Activated CD4-positive, alpha-beta T cell treated with anti-CD3 and anti-CD28 coated beads for 36 hours (primary cell): ENCODE measurements at regions not wholly inside any gene's neighbourhood (a gene's known extent, or its start where the extent isn't known, plus 50 kb on each side); places are given as distances from the start of the nearest gene placed in this dataset.

Experiments
- ATAC-seq: fragments of 200-7000 bp; cut with Tn5 transposase; one replicate; pipeline ENCODE4 v1.10.0; 2021; ENCODE audit warnings: mild to moderate bottlenecking, moderate library complexity
- CTCF ChIA-PET: fragments of 350-600 bp; sonication (Branson Sonifier 250); formaldehyde crosslinking; loops from one replicate; lab custom pipeline; 2021; ENCODE audit warnings: antibody characterized with exemption; lab: Charles Lee
- POLR2A ChIA-PET: fragments of 350-600 bp; sonication (Branson Sonifier 250); formaldehyde crosslinking; loops from one replicate; lab custom pipeline; 2021; ENCODE audit warnings: antibody characterized with exemption, inconsistent platforms; lab: Charles Lee
- DNase-seq: peaks from one replicate; pipeline ENCODE4 v3.0.0-alpha.2; 2020
- H3K27ac Mint-ChIP-seq: one replicate; pipeline ENCODE4 v1.8.0; 2021; ENCODE audit warnings: mixed read lengths
- H3K27me3 Mint-ChIP-seq: one replicate; pipeline ENCODE4 v1.8.0; 2021; ENCODE audit warnings: mixed read lengths
- H3K36me3 Mint-ChIP-seq: one replicate; pipeline ENCODE4 v1.8.0; 2021; ENCODE audit warnings: low read depth, mixed read lengths
- H3K4me1 Mint-ChIP-seq: one replicate; pipeline ENCODE4 v1.8.0; 2021; ENCODE audit warnings: mixed read lengths
- H3K4me3 Mint-ChIP-seq: one replicate; pipeline ENCODE4 v1.8.0; 2021; ENCODE audit warnings: mild to moderate bottlenecking, moderate library complexity, mixed read lengths
- H3K9me3 Mint-ChIP-seq: one replicate; pipeline ENCODE4 v1.8.0; 2021; ENCODE audit warnings: low read depth, mixed read lengths
- intact Hi-C, 2 experiments: fragments of 100-400 bp; cut with DNase I in 1 of 2; cut with micrococcal nuclease in 1 of 2; formaldehyde crosslinking; loops; one replicate each; pipeline versions ENCODE4 v1.14.2 to v1.15.1; 2022 to 2024; cut with DNase I, micrococcal nuclease

DNA sequence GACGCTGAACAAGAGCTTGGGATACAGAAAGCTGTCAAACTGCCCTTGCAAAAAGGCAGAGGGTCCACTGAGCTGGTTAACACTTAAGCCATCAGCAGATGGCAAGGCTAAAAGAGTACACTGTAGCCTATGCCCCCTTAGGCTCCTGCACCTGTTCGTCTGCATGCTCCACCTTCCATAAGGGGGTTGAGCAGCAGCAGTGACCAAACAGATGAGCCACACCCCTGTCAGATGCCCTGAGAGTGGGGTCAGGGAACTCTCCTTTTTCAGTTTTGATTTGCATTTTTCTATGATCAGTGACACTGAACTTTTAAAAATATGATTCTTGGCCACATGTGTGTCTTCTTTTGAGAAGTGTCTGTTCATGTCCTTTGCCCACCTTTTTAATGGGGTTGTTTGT is 402.5 kb upstream of the FAM98A start:
- Mint-ChIP-seq H3K9me3 (peaks cover 11% of the 10 kb centered on the region), H3K4me1 (no peaks in the 10 kb centered on the region), H3K36me3 (no peaks in the 10 kb centered on the region), H3K27me3 (no peaks in the 10 kb centered on the region), H3K4me3 (no peak overlapping the region), H3K27ac (no peak overlapping the region)
- intact Hi-C loops: no loop called here
- POLR2A ChIA-PET: no interaction called here
- DNase-seq: no peak
- no peak for ATAC-seq
- CTCF ChIA-PET: no interaction called here

DNA sequence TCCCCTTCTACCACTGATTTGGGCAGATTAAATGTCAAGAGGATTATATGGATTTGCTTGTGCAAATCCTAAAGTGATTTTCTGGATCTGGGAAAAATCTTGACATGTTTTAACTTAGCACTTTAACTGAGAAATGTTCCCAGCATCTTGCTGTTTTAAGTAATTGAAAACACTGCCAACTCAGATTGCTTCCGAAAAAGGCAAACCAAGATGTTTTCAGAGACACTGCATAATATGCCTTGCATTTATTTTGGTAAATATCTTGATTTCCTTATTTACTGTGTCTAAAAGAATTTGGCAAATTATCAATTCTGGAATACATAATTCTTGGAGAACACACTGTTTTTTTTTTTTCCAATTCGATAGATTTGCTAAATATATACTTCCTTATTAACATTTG is 385.0 kb upstream of the FAM98A start:
- ChIA-PET POLR2A (no interaction called here), CTCF (no interaction called here)
- H3K9me3 Mint-ChIP-seq: peaks cover 3% of the 10 kb centered on the region
- no peak overlapping the region for H3K27ac Mint-ChIP-seq
- no peak for DNase-seq
- ATAC-seq: no peak
- no peak overlapping the region for H3K4me3 Mint-ChIP-seq
- intact Hi-C loops: no loop called here
- H3K36me3 Mint-ChIP-seq: no peaks in the 10 kb centered on the region
- H3K27me3 Mint-ChIP-seq: no peaks in the 10 kb centered on the region
- H3K4me1 Mint-ChIP-seq: no peaks in the 10 kb centered on the region

DNA sequence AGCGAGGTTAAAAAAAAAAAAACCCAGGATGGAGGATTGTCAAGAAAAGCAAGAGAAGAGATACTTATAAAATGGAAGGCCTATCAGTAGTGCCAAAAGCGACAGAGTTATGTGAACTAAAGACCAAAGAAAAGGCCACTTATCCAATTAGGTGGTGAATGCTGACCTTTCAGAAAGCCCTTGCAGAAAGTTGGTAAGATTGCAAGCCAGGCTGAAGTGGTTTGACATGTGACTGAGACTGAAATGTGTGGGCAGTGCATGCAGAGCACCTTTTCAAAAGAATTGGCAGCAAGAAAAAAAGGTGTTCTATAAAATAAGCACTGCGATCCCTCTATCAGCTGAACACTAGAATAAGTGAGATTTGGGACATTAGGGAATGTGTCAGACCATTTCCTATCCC is 379.4 kb upstream of the FAM98A start:
- POLR2A ChIA-PET: no interaction called here
- Mint-ChIP-seq H3K27me3 (peaks cover 2% of the 10 kb centered on the region), H3K4me1 (no peaks in the 10 kb centered on the region)

DNA sequence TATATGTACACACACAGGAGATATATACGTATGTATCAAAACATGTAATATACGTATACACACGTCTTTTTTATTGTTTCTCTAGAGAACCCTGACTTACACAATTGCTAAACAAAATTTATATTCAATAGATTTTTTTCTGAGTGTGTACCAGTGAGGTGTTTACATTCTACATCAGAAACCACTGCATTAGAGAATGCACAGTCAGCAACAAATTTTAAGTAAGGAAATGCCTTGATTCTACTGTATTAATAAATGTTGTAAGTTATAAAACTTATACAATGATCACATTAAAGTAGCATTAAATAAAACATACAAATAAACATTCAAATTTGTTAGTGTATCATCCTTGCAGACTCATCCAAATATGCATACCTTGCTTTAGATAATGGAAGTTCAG is 376.4 kb upstream of the FAM98A start:
- intact Hi-C loops: no loop called here
- peaks cover 2% of the 10 kb centered on the region for H3K27me3 Mint-ChIP-seq
- H3K36me3 Mint-ChIP-seq: no peaks in the 10 kb centered on the region
- CTCF ChIA-PET: no interaction called here
- peaks cover 3% of the 10 kb centered on the region for H3K9me3 Mint-ChIP-seq
- no peaks in the 10 kb centered on the region for H3K4me1 Mint-ChIP-seq
- ATAC-seq (no peak), DNase-seq (no peak)
- no peak overlapping the region for H3K4me3 Mint-ChIP-seq
- POLR2A ChIA-PET: no interaction called here
- no peak overlapping the region for H3K27ac Mint-ChIP-seq

More for the DNA sequence above, 379.4 kb upstream of the FAM98A start:
- Mint-ChIP-seq H3K27ac (no peak overlapping the region), H3K9me3 (peaks cover 3% of the 10 kb centered on the region), H3K4me3 (no peak overlapping the region), H3K36me3 (no peaks in the 10 kb centered on the region)
- intact Hi-C loops: no loop called here
- ATAC-seq (no peak), DNase-seq (no peak)
- CTCF ChIA-PET: no interaction called here

DNA sequence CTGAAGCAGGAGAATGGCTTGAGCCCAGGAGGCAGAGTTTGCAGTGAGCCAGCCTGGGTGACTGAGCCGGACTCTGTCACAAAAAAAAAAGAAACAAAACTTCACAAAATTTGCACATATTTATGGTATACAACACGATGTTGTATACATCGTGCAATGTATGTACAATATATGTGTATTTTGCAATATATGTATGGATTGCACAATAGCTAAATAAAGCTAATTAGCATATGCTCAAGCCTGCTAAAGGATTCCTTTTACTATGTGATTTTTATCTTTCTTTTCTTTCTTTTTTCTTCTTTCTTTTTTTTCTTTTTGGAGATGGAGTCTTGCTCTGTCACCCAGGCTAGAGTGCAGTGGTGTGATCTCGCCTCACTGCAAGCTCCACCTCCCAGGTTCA is 368.0 kb upstream of the FAM98A start:
- intact Hi-C loops: no loop called here
- Mint-ChIP-seq H3K4me3 (no peak overlapping the region), H3K27ac (no peak overlapping the region)

DNA sequence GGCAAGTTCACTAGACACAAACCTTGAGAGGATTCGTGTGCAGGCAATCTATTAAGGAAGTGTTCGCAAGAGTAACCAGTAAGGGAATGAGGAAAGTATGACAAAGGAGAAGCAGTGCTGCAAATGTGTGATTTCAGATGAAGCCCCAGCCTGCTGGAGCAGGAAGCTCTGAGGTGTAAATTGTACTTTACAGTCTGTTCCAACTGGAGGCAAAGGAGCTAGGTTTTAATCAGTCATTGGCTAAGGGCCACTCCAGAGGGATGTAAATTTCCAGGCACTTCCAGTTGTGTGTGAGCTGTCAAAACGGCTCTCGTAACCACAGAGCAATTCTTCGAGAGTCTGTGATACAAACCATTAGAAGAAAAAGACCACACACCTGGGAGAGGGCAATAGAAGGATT is 359.5 kb upstream of the FAM98A start:
- intact Hi-C loops: no loop called here
- no peaks in the 10 kb centered on the region for H3K36me3 Mint-ChIP-seq
- no peaks in the 10 kb centered on the region for H3K4me1 Mint-ChIP-seq
- DNase-seq (no peak), ATAC-seq (no peak)
- H3K27me3 Mint-ChIP-seq: no peaks in the 10 kb centered on the region
- ChIA-PET POLR2A (no interaction called here), CTCF (no interaction called here)
- H3K9me3 Mint-ChIP-seq: no peaks in the 10 kb centered on the region
- no peak overlapping the region for H3K27ac Mint-ChIP-seq
- no peak overlapping the region for H3K4me3 Mint-ChIP-seq

More for the DNA sequence above, 368.0 kb upstream of the FAM98A start:
- H3K4me1 Mint-ChIP-seq: no peaks in the 10 kb centered on the region
- no peak for ATAC-seq
- H3K36me3 Mint-ChIP-seq: no peaks in the 10 kb centered on the region
- CTCF ChIA-PET: no interaction called here
- POLR2A ChIA-PET: no interaction called here
- DNase-seq: no peak
- no peaks in the 10 kb centered on the region for H3K27me3 Mint-ChIP-seq
- no peaks in the 10 kb centered on the region for H3K9me3 Mint-ChIP-seq

DNA sequence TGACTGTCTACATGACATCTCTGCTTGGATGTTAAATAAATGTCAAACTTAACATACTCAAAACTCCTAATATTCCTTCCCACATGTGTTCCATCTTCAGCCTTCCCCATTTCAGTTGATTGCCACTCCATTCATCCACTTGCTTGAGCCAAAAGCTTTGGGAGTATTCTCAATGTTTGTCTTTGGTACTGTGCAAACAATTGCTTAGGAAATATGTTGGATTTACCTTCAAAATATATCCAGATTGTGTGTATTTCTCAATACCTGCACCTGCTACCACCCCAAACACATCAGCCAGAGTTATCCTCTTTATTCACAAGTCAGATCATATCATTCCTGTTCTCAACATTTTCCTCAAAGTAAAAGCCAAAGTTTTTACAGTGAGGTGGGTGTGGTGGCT is 350.3 kb upstream of the FAM98A start:
- CTCF ChIA-PET: no interaction called here
- no peaks in the 10 kb centered on the region for H3K36me3 Mint-ChIP-seq
- POLR2A ChIA-PET: no interaction called here
- H3K27ac Mint-ChIP-seq: no peak overlapping the region
- no peak overlapping the region for H3K4me3 Mint-ChIP-seq
- H3K27me3 Mint-ChIP-seq: no peaks in the 10 kb centered on the region
- DNase-seq (no peak), ATAC-seq (no peak)
- H3K4me1 Mint-ChIP-seq: no peaks in the 10 kb centered on the region
- intact Hi-C loops: no loop called here
- H3K9me3 Mint-ChIP-seq: peaks cover 2% of the 10 kb centered on the region

DNA sequence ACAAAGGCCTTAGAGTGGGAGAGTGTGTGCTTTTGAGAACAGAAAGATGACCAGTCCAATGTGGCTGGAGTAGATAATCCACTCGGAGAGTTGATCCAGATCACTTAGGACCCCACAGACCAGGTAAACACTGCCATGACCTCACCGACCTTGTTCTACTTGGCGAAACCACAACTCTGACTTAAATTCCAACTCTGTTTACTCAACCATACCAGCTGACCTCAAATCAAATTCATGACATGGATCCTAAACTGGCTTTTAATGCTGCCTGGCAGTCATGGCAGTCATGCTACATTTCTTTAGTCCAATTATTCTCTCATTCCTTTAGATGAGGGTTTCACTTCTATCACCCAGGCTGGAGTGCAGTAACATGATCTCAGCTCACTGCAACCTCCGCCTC is 347.1 kb upstream of the FAM98A start:
- no peak for ATAC-seq
- Mint-ChIP-seq H3K27me3 (no peaks in the 10 kb centered on the region), H3K4me3 (no peak overlapping the region), H3K27ac (no peak overlapping the region), H3K9me3 (peaks cover 6% of the 10 kb centered on the region), H3K4me1 (no peaks in the 10 kb centered on the region), H3K36me3 (no peaks in the 10 kb centered on the region)
- intact Hi-C loops: no loop called here
- ChIA-PET POLR2A (no interaction called here), CTCF (no interaction called here)
- no peak for DNase-seq

DNA sequence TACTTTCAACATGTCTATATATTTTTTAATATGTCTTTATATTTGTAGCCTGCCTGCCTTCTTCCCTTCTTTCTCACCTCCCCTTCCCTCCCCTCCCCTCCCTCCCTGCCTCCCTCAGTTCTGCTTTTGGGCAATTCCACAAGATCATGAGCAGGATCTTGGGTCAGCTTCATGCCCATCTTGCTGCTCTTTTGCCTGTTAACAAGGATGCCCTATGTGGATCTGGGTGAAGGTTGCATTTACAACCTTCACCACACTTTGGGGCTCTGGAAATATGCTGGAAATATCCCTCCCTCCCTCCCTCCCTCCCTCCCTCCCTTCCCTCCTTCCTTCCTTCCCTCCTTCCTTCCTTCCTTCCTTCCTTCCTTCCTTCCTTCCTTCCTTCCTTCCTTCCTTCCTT is 334.1 kb upstream of the FAM98A start:
- Mint-ChIP-seq H3K9me3 (peaks cover 2% of the 10 kb centered on the region), H3K4me1 (no peaks in the 10 kb centered on the region), H3K27me3 (peaks cover 4% of the 10 kb centered on the region), H3K27ac (no peak overlapping the region), H3K4me3 (no peak overlapping the region), H3K36me3 (no peaks in the 10 kb centered on the region)
- ChIA-PET CTCF (interaction anchor here (0.6 kb wide), 1 partner anchor 163 kb away, joined by 3 read pairs; no protein-coding TSS in a partner anchor), POLR2A (no interaction called here)
- ATAC-seq (no peak), DNase-seq (no peak)
- intact Hi-C loops: no loop called here

DNA sequence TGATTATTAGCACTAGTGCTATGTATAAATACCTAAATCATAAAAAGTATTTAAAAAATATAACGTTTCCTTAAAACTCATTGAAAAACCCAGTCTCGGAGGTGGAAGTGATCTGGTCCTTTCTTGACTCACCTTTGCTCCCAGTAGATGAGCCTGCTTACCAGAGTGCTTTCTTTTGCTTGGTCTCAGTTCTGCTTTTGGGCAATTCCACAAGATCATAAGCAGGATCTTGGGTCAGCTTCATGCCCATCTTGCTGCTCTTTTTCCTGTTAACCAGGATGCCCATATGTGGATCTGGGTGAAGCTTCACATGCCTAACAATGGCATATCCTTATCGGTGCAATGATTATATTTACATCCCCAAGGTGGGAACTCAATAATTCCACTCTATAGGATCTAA is 332.1 kb upstream of the FAM98A start:
- no peak overlapping the region for H3K4me3 Mint-ChIP-seq
- ATAC-seq (no peak), DNase-seq (no peak)
- no peaks in the 10 kb centered on the region for H3K4me1 Mint-ChIP-seq
- H3K9me3 Mint-ChIP-seq: peaks cover 4% of the 10 kb centered on the region
- ChIA-PET CTCF (no interaction called here), POLR2A (no interaction called here)
- intact Hi-C loops: no loop called here
- no peak overlapping the region for H3K27ac Mint-ChIP-seq
- H3K27me3 Mint-ChIP-seq: no peaks in the 10 kb centered on the region
- no peaks in the 10 kb centered on the region for H3K36me3 Mint-ChIP-seq

DNA sequence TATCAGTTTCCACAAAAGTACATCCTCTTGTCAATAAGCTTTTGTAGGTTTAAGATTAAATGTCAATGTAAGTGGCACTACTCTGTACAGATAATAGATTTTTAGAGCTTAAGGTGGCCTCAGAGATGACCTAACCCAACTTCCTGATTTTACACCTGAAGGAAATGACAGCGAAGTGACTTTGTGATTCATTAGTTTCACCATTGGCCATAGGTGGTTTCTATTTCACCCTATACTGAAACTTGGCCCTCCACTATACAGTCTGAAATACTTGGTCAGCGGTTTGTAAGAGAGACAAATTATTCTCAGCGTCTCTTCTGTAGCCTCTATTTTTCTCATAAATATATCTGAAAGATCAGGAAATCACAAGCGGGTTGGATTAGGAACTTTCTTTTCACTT is 330.4 kb upstream of the FAM98A start:
- CTCF ChIA-PET: no interaction called here
- ATAC-seq: no peak
- intact Hi-C loops: no loop called here
- Mint-ChIP-seq H3K4me3 (no peak overlapping the region), H3K4me1 (no peaks in the 10 kb centered on the region), H3K9me3 (peaks cover 4% of the 10 kb centered on the region), H3K27ac (no peak overlapping the region), H3K27me3 (no peaks in the 10 kb centered on the region), H3K36me3 (no peaks in the 10 kb centered on the region)
- no peak for DNase-seq
- POLR2A ChIA-PET: no interaction called here

DNA sequence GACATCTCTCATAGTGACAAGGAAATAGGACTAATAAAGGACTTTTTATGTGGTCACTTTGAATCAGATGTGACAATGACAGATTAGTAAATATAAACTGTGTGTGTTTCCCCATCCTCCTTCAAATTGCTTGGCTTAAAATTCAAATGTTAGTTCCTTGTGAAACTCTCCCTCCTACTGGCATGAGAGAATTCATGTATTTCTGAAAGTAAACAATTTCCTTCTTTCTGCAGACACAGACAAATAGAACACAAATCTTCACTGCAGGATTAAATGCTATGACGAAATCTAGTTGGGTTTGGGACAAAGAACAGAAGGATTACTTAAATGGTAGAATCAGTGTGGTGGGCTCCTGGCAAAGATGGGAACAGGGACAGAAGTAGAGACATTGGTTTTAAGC is 328.7 kb upstream of the FAM98A start:
- Mint-ChIP-seq H3K4me3 (no peak overlapping the region), H3K27ac (no peak overlapping the region), H3K9me3 (peaks cover 4% of the 10 kb centered on the region), H3K27me3 (no peaks in the 10 kb centered on the region), H3K36me3 (no peaks in the 10 kb centered on the region), H3K4me1 (no peaks in the 10 kb centered on the region)
- CTCF ChIA-PET: no interaction called here
- intact Hi-C loops: no loop called here
- DNase-seq (no peak), ATAC-seq (no peak)
- POLR2A ChIA-PET: no interaction called here

DNA sequence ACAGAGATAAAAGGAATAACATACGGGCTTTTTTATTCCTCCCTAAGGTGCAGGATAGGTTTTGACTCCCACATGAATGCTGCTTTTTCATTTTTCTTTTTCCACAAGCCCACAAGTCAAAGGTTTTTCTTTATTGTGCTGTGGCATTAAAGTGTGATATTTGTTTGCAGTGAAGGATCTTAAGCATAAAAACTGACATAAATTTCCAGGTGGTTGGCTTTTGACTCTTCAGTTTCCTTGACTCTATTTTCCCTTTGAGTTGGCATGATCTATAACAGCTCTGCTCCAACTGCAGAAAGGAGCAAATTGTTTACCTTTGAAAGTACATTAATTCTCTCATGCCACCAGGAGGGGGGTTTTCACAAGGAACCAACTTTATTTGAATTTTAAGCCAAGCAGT is 326.2 kb upstream of the FAM98A start:
- intact Hi-C loops: no loop called here
- ChIA-PET POLR2A (no interaction called here), CTCF (interaction anchor here (0.7 kb wide), 1 partner anchor 34 kb away, joined by 3 read pairs; no protein-coding TSS in a partner anchor)
- Mint-ChIP-seq H3K27ac (no peak overlapping the region), H3K4me3 (no peak overlapping the region), H3K9me3 (peaks cover 2% of the 10 kb centered on the region), H3K36me3 (no peaks in the 10 kb centered on the region), H3K27me3 (no peaks in the 10 kb centered on the region), H3K4me1 (no peaks in the 10 kb centered on the region)
- ATAC-seq (no peak), DNase-seq (no peak)
